SK-N-DZ (cell line): ENCODE measurements at regions not wholly inside any gene's neighbourhood (a gene's known extent, or its start where the extent isn't known, plus 50 kb on each side); places are given as distances from the start of the nearest gene placed in this dataset.
"Not testable (repeated sequence)": the region's sequence is repeated elsewhere in the genome, so short reads cannot be mapped to it uniquely, and the experiment has no call there.

Source experiments
- DNase-seq: peaks from one replicate; pipeline ENCODE4 v3.0.0-alpha.2; 2015; ENCODE audit warnings: low spot score

DNA sequence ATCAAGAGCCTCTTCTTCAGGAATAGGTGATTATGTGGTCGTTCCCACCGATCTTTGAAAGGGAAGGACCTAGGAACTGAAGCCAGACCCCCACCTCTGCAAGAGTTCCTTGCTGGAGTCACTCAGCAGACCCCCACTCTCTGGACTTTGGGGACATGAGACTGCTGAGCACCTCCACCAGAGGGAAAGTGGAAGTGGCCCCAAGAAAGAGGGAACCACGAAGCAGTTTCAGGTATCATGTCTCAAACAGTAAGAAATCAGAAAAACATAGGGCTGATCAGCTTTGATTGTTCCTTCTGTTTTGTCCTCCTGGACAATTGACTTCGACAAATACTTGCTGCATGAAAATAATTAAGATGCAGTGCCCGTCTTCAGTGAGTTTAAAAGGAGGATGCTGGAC is 84.2 kb upstream of the ADORA2B start:
- not testable (repeated sequence) for DNase-seq

DNA sequence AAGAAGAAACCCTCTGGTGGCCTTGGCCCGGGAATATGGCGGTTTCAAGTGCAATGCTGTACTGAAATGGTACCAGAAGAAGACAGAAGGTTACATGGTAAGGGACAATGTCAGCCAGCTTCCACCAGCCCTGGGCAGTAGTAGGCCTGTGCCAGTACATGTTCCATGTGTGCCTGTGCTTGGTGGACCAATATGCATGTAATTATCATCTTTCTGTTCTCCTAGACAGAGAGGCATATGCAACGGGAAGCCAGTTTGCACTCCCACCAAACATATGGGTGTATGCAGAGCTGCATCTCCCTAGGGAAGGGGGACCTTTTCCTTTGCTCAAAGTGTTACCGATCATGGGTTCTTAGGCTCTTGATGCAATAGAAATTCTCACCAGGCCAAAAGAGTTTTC is 80.9 kb upstream of the ADORA2B start:
- not testable (repeated sequence) for DNase-seq

DNA sequence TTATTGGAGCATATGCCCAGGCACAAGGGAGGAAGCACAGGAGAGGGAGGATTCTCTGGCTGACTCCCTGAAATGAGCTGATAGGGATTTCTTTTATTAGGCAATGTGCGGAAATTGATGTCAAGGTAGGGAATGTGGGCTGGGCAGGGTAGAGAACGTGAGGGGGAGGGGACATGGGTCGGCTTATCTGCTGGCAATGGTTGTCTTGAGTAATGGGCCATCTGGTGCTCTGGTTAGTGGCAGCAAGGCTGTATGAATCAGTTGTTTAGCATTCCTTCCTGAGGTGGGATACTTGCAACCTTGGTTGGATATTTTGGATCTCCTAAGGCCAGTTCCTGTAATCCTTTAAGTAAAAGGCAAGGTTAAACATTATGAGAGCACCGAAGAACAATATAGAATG is 80.5 kb upstream of the ADORA2B start:
- not testable (repeated sequence) for DNase-seq

DNA sequence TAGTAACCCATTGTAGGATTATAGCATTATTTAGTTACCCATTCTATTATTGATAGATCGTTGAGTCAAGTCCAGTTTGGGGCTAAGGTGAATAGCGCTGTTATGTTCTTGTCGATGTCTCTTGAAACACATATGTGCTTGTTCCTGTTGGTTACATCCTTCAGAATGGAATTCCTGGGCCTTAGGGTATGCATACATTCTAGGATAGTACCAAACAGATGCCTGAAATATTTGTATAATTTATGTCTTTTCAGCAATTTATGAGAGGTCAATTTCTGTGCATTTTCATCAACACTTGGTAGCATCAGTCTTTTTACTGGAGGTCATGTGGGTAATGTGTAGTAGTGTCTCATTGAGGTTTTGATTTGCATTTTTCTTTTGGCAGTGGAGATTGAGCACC is 78.9 kb upstream of the ADORA2B start:
- DNase-seq = not testable (repeated sequence)

DNA sequence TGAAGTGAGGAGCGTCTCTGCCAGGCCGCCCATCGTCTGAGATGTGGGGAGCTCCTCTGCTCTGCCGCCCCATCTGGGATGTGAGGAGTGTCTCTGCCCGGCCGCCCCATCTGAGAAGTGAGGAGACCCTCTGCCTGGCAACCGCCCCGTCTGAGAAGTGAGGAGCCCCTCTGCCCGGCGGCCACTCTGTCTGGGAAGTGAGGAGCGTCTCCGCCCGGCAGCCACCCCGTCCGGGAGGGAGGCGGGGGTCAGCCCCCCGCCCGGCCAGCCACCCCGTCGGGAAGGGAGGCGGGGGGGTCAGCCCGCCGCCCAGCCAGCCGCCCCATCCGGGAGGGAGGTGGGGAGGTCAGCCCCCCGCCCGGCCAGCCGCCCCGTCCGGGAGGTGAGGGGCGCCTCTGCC is 77.6 kb upstream of the ADORA2B start:
- DNase-seq = not testable (repeated sequence)

DNA sequence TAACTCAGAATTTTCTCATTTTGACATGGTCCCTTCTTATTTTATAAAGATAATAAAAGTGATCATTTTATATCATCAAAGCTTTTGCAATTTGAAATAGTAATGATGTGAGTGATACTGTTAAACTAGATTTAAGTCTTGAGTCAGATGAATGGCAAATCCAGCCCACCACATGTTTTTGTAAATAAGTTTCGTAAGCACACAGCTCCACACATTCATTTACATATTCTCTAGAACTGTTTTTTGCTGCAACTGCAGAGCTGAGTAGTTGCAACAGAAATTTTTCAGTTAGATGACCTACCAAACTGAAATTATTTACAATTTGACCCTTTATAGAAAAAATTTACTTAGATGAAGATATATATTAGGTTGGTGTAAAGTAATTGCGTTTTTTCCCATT is 75.1 kb upstream of the ADORA2B start:
- DNase-seq = not testable (repeated sequence)

DNA sequence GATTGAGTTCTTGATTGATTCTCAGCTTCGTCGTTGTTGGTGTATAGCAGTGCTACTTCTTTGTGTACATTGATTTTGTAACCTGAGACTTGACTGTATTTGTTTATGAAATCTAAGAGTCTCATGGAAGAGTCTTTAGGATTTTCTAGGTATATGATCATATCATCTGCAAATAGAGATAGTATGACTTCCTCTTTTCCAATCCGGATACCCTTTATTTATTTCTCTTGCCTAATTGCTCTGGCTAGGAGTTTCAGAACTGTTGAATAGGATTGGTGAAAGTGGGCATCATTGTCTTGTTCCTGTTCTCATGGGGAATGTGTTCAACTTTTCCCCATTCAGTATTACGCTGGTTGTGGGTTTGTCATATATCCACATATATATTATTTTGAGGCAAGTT is 72.3 kb upstream of the ADORA2B start:
- DNase-seq = not testable (repeated sequence)

DNA sequence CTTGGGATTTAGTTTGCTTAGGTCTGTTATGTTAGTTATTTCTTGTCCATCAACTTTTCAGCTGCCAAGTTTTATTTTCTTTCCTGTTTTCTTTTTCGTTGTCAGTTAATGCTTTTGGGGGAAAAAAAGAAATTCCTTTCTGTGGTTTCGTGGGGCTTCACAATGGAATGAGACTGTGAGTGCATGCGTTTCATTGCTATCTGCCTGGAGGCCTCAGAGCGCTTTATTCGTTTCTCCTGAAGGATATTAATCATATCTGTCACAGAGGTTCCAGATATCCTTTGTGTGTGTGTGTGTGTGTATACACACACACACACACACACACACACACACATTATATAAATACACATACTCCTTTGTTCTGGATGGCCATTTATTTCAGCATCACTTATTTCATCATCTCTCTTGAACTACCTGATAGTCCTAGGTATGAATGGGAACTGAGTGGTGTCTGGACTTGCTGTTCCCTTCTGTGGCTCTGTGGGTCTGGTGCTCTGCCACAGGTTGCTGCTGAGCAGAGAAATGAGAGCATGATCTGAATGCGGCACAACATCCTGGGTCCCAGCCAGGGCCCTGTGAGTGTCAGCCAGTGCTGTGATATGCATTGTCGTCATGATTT is 66.9 kb upstream of the ADORA2B start:
- not testable (repeated sequence) for DNase-seq

DNA sequence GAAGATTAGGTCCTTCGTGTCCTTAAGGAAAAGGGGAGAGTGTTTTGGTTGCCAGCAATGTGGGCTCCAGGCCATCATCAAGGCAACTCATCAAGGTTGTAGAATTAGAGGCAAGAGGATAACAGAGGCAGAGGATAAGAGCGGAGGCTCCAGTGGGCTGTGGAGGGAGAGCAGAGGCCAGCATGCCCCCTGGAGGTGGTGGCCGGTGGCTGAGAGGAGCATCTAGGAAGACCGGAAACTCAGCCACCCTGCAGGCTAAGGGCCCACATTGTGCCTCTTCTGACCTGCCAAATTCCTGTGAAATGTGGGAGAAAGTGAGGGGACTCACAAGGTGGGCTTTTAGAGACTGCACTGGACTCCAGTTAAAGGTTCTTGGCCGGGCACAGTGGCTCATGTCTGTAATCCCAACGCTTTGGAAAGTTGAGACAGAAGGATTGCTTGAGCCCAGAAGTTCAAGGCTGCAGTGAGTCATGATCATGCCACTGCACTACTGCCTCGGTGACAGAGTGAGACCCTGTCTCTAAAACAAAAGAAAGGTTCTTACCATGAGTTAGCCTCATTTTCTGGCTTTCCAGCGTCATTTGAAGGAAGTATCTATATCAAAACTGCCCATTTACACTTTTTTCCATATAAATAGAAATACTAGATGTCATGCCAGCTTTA is 62.7 kb upstream of the ADORA2B start:
- no peak for DNase-seq

DNA sequence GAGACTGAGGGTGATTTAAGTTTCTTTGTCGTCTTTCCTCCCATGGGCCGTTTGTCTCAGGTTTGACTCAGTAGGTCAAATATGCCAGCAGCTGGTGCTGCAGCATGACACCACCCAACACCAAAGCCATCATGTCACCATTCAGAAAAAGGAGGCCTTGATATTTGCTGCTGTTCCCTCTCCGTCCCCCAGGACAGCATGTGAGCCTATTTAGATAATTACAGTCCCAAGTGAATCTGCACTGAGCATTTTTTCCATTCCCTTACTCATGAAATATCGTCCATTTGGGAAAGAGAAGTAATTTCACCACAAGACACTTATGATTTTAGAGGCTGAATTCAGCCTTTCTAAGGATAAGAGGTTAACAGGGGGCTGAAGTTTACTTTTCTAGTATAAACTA is 62.2 kb upstream of the ADORA2B start:
- DNase-seq = no peak

DNA sequence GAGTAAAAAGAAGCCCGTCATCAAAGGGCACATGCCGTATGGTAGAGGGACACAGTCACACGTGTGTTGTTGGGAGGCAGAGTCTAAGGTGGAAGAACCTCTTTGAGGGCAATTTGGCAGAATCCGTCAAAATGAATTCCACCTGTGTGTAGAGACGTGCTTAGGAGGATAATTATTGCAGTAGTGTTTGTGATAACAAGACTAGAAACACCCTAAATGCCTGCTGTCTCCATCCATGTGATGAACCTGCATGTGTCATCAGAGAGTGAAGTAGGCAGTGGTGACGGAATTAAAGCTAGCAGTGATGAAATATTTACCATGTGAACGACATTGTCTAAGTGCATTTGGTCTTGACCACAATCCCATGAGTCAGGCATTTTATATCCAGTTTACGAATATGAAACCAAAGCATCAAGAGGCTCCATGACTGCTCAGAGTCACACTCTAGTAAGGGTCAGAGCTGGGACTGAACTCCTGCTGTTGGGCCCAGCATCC is 61.3 kb upstream of the ADORA2B start:
- no peak for DNase-seq

DNA sequence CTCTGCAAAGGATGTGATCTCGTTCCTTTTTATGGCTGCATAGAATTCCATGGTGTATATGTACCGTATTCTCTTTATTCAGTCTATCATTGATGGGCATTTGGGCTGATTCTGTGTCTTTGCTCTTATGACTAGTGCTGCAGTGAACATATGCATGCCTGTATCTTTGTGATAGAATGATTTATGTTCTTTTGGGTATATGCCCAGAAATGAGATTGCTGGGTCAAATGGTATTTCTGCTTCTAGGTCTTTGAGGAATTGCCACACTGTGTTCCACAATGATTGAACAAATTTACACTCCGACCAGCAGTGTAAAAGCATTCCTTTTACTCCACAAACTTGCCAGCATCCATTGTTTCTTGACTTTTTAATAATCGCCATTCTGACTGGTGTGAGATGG is 60.2 kb upstream of the ADORA2B start:
- no peak for DNase-seq

DNA sequence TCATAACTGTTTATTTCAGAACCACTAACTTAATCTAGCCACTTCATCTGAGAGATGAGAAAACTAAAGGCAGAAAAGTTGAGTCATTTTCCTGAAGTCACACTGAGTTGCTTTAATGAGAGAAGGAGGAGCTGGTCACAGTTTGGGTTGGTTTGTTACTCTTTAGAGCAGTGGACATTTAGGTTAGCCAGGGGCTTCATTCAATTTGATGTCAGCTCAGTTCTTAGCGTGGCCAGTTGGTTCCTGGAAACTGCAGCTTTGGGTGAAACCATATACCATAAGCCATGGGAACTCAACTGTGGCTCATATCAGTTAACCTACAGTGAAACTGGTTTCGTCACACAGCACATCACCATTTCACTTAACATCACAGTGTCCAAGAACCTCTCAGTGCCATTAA is 59.2 kb upstream of the ADORA2B start:
- DNase-seq = no peak

DNA sequence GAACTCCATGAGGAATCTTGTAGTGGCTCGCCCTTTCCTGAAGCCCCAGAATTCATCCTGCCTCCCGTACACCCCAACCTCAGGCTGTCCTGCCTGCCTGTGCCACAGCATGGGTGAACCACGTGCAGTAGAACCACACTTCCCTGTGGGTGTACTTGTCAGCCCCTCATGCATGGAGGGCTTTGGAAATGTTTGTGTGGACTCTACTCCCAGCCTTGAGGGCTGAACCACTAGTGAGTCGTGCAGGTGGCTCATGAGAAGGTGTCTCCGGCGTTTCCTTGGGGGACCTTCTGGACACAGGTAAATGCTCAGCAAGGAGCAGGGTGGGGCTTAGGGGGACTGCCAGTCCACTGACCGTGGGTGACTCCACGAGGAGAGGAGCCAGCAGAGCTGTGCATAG is 58.7 kb upstream of the ADORA2B start:
- no peak for DNase-seq

DNA sequence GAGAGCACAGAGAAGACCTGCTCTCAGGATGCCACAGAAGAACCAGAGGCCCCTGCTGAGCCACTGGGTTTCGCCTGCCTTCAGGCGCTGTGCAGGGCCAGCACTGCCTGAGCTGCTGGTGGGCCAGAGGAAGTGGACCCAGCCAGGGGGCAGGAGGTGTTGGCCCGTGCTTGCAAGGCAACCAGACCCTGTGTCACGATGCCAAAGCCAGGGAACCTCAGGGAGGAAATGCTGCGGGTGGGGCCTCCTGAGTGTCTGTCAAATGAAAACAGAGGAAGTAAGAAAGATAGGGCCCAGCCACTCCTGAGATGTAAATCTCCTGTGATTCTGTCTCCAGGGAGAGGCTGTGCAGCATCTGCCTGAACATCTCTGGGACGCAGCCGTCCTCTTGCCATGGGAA is 58.1 kb upstream of the ADORA2B start:
- peak; percentile 32 for DNase-seq

DNA sequence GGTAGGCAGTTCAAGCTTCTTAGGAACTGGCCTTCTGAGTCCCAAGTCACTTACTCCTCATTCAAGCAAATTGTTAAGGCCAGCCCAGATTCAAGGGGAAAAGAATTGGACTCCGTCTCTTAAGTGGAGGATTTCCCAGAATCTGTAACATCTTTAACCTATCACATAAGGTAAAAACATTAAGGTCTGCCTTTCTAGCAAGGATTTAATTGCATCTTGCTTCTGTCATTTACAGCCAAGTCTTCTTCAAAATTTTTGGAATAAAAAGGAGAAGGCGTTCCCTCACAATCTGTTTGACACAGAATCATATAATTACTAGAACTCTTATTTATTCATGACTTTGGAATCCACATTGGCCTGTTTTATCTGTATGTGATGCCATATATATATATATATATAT is 56.5 kb upstream of the ADORA2B start:
- no peak for DNase-seq

DNA sequence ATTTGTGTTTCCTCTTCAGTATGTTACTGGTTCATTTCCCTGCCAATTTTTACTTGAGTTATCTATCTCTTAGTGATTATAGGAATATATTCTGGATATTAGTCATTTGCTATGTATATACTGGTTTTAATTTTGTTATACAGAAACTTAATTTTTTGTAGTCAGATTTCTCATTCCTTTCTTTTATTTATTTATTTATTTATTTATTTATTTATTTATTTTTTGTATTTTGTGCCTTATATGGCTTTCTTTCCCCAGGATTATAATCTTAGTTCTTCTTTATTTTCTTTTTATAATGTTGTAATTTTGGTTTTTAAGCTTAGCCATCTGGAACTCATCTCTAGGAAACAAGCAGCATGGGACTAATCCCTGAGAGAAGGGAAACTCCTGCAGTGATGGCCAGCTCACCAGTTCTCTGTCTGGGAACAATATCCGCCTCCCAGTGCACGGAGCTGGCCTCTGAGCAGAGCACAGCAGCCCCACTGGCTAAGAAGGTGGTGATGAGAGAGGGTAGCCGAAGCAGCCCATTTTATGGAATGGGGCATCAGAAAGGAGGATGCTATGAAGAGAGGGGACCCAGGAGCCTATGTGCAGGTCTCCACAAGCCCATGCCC is 54.5 kb upstream of the ADORA2B start:
- DNase-seq = no peak

DNA sequence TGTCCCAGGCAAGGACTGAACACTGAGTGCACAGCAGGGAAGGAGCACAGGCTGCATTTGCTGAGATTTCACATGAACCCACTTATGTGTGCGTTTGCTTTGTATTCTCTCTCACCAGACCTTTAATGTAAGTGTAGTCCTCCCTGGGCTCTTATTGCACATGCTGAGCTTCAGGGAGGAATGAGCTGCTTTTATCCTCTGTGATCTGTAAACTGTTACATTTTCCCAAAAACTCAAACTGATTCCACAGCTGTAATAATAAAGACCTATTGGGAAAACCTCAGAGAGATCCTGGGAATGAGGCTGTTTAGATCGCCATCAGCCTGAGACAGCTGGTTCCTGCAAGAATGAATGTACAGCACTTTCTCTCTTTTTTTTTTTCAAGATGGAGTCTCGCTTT is 53.6 kb upstream of the ADORA2B start:
- no peak for DNase-seq

DNA sequence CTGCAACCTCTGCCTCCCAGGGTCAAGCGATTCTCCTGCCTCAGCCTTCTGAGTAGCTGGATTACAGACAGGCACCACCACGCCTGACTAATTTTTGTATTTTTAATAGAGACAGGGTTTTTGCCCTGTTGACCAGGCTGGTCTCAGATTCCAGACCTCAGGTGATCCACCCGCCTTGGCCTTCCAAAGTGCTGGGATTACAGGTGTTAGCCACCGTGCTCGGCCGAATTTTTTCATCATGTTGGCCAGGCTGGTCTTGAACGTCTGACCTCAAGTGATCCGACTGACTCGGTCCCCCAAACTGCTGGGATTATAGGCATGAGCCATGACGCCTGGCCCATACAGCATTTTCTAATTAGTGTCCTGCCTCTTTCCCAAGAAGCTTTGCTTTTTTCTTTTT is 52.7 kb upstream of the ADORA2B start:
- no peak for DNase-seq

DNA sequence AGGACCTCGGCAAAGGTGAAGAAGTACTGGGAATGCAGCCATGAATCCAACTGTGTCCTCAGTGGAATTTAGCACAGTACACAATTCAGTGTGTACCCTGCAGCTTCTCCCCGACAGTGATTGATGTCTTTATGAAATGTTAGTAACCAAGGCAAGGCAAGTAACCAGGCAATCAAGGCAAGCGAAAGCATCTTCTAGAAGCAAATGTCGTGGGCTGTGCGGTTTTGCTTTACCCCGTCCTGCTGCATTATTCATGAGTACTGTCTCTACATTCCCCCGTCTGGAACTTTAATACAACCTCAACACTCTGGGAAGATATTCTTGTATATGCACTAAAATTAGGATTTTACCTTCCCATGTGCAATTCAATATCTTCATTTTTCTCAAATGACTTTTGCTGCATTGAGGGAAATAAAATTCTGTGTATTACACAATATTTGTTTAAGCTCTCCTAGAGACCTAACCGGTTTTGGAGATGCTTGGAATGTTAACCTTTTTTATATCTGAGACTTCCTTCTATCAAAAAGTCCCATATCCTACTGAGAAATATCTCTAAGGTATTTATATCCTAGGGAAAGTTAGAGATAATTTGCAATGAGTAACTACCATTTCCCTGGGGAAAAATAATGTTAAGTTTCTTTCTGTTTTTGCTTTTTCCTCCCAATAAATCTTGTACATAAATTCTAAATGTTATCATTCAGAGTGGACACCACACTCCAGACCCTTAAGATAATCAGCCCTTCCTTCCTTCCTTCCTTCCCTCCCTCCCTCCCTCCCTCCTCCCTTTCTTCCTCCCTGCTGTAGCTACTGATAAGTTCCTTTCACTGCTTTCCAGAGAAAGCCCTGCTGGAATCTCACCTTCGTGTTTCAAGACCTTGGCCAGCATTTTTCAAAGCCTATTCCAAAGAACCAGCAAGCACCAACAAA is 51.9 kb upstream of the ADORA2B start:
- DNase-seq = no peak

DNA sequence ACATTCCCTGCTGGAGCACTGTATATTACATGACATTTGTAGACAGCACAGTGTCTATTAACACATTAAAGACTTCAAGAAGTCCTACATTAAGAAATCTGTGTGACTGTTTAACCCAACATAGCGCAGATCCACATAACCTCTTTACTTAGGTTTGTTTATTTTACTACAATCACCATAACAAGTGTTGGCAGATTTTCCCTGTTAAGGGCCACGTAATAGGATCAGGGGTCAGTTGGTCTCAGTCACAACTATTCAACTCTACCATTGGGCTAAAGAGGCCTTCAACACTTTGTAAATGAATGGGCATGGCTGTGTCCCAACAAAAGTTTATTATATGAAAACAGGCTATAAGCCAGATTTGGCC is 51.3 kb upstream of the ADORA2B start:
- no peak for DNase-seq

DNA sequence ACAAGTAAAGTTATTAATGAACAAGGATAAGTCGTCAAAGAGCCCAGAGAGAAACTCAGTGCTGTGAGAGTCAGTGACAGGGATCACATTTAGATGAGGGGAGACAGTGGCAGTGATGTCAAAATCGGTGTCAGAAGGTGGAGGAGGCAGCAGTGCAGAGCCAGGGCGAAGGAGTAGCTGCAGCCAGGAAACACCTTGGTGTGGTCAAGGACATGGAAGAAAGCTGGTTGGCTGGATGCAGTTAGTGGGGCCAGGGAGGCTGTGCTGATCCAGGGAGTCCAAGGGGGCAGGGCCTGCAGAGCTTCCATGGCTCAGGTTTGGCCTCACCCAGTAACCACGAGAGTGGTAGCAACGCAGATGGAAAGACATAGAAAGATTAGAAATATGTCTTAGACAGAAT is 50.7 kb upstream of the ADORA2B start:
- DNase-seq = no peak
